SU-DHL-6 (cell line): ENCODE measurements at regions not wholly inside any gene's neighbourhood (a gene's known extent, or its start where the extent isn't known, plus 50 kb on each side); places are given as distances from the start of the nearest gene placed in this dataset.

Experiments
- EZH2phosphoT487 ChIP-seq: fragments of 200-600 bp; sonication (generic), shearing (Covaris generic); conservative IDR thresholded peaks from 2 replicates; pipeline ENCODE4 v1.6.1; 2018; ENCODE audit warnings: mild to moderate bottlenecking, antibody characterized with exemption, low read length, moderate library complexity, mixed read lengths
- TF ChIP-seq, protein P1 (sequence below): fragments of 200-600 bp; sonication (generic); IDR thresholded peaks from one replicate; pipeline ENCODE4 v1.5.1; 2017; ENCODE audit warnings: antibody characterized with exemption, mild to moderate bottlenecking, low read length, moderate library complexity; ENCODE audit not compliant: insufficient read depth, poor library complexity, severe bottlenecking

DNA sequence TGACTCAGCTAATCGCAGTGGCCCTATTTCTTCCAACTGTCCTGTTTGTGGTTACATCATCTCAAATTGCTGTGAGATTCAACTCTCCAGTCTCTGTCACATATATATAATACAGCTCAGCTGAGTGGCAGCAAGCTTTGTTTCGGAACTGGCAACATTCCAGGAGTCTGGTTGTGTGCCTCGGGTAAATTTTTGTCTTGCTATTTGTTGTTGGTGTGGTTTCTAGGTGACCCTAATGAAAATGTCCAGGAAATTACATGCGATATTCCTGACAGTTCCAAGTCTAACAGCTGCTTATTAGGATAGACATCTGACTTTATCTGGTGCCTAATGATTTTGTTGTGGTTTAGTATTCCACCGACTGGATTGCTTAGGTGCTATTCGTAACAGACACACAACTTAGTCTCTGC, 581.8 kb downstream of the CD109 start:
- TF ChIP-seq, protein P1, sequence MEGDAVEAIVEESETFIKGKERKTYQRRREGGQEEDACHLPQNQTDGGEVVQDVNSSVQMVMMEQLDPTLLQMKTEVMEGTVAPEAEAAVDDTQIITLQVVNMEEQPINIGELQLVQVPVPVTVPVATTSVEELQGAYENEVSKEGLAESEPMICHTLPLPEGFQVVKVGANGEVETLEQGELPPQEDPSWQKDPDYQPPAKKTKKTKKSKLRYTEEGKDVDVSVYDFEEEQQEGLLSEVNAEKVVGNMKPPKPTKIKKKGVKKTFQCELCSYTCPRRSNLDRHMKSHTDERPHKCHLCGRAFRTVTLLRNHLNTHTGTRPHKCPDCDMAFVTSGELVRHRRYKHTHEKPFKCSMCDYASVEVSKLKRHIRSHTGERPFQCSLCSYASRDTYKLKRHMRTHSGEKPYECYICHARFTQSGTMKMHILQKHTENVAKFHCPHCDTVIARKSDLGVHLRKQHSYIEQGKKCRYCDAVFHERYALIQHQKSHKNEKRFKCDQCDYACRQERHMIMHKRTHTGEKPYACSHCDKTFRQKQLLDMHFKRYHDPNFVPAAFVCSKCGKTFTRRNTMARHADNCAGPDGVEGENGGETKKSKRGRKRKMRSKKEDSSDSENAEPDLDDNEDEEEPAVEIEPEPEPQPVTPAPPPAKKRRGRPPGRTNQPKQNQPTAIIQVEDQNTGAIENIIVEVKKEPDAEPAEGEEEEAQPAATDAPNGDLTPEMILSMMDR, result no peak
- no peak for TF ChIP-seq EZH2phosphoT487
